HEK293 (cell line): ENCODE measurements at regions not wholly inside any gene's neighbourhood (a gene's known extent, or its start where the extent isn't known, plus 50 kb on each side); places are given as distances from the start of the nearest gene placed in this dataset.

ENCODE experiments used
- CTCF ChIA-PET: fragments of 350-600 bp; formaldehyde crosslinking; extraction: SDS; loops from one replicate; lab custom pipeline; 2021; ENCODE audit warnings: antibody characterized with exemption; lab: Yijun Ruan, JAX
- POLR2A ChIA-PET: fragments of 300-600 bp; formaldehyde crosslinking; extraction: SDS; loops from one replicate; lab custom pipeline; 2020; ENCODE audit warnings: antibody characterized with exemption, inconsistent platforms; lab: Yijun Ruan, JAX
- H3K27ac ChIP-seq: fragments of 200-500 bp; sonication (Bioruptor generic); 2 replicates; pipeline ENCODE4 v1.5.1; 2014; ENCODE audit warnings: low read depth, low read length, control low read depth, inconsistent platforms; ENCODE audit errors: extremely low read depth
- H3K36me3 ChIP-seq, 2 experiments: fragments of 200-500 bp in 1 of 2; sonication (Bioruptor generic) in 1 of 2; 1 replicate in 1 of 2; 2 replicates in 1 of 2; pipeline ENCODE4 v1.5.1; 2014 to 2017; ENCODE audit warnings: inconsistent platforms in 2 of 2, low read length in 2 of 2; ENCODE audit not compliant: control insufficient read depth in 2 of 2, insufficient read depth in 1 of 2
- H3K4me1 ChIP-seq: fragments of 200-500 bp; sonication (Bioruptor generic); 2 replicates; pipeline ENCODE4 v1.5.1; 2014; ENCODE audit warnings: mild to moderate bottlenecking, low read length, inconsistent platforms; ENCODE audit not compliant: control insufficient read depth, insufficient read depth
- H3K4me3 ChIP-seq: 2 replicates; pipeline ENCODE4 v1.5.1; 2011; ENCODE audit warnings: low read depth, mild to moderate bottlenecking, control low read depth, low read length, moderate library complexity
- H3K9me3 ChIP-seq: fragments of 200-500 bp; sonication (Bioruptor generic); 2 replicates; pipeline ENCODE4 v1.5.1; 2014; ENCODE audit warnings: low read depth, low read length, inconsistent platforms; ENCODE audit not compliant: control insufficient read depth, insufficient read depth
- KLF8 ChIP-seq: fragments of 450-650 bp; formaldehyde crosslinking; IDR thresholded peaks from 2 replicates; pipeline ENCODE4 v1.5.1; 2016; ENCODE audit warnings: missing biosample characterization, missing genetic modification characterization
- MEIS1 ChIP-seq: sonication (generic); formaldehyde crosslinking; IDR thresholded peaks from 2 replicates; pipeline ENCODE4 v1.8.1; 2022; ENCODE audit warnings: missing genetic modification reagents, mild to moderate bottlenecking, borderline replicate concordance
- MYNN ChIP-seq: fragments of 450-650 bp; formaldehyde crosslinking; IDR thresholded peaks from 2 replicates; pipeline ENCODE4 v1.5.1; 2016; ENCODE audit warnings: missing biosample characterization, missing genetic modification characterization, borderline replicate concordance
- MZF1 ChIP-seq: fragments of 450-650 bp; formaldehyde crosslinking; IDR thresholded peaks from 2 replicates; pipeline ENCODE4 v1.5.1; 2017; ENCODE audit warnings: missing biosample characterization, missing genetic modification characterization, borderline replicate concordance
- PRDM1 ChIP-seq: fragments of 450-650 bp; formaldehyde crosslinking; IDR thresholded peaks from 2 replicates; pipeline ENCODE4; 2016; ENCODE audit warnings: missing biosample characterization, missing genetic modification characterization
- TSHZ1 ChIP-seq: fragments of 450-650 bp; formaldehyde crosslinking; IDR thresholded peaks from 2 replicates; pipeline ENCODE4 v1.5.1; 2016; ENCODE audit warnings: missing biosample characterization, missing genetic modification characterization, borderline replicate concordance
- ZBTB21 ChIP-seq: fragments of 450-650 bp; formaldehyde crosslinking; IDR thresholded peaks from 2 replicates; pipeline ENCODE4 v1.5.1; 2017; ENCODE audit warnings: missing biosample characterization, missing genetic modification characterization
- ZEB2 ChIP-seq: fragments of 450-650 bp; formaldehyde crosslinking; IDR thresholded peaks from 2 replicates; pipeline ENCODE4 v1.5.1; 2016; ENCODE audit warnings: missing biosample characterization, missing genetic modification characterization
- ZNF114 ChIP-seq: fragments of 450-650 bp; formaldehyde crosslinking; IDR thresholded peaks from 2 replicates; pipeline ENCODE4 v1.5.0; 2017; ENCODE audit warnings: missing biosample characterization, missing genetic modification characterization
- ZNF184 ChIP-seq: fragments of 450-650 bp; IDR thresholded peaks from 2 replicates; pipeline ENCODE4 v1.5.1; 2018; ENCODE audit warnings: missing biosample characterization, mild to moderate bottlenecking, missing genetic modification characterization
- ZNF23 ChIP-seq: fragments of 450-650 bp; formaldehyde crosslinking; IDR thresholded peaks from 2 replicates; pipeline ENCODE4 v1.5.1; 2016; ENCODE audit warnings: missing biosample characterization, missing genetic modification characterization, borderline replicate concordance
- ZNF239 ChIP-seq: fragments of 450-650 bp; formaldehyde crosslinking; IDR thresholded peaks from 2 replicates; pipeline ENCODE4 v1.5.1; 2016; ENCODE audit warnings: missing biosample characterization, missing genetic modification characterization
- ZNF292 ChIP-seq: fragments of 450-650 bp; formaldehyde crosslinking; IDR thresholded peaks from 2 replicates; pipeline ENCODE4 v1.5.1; 2016; ENCODE audit warnings: low read depth, missing biosample characterization, missing genetic modification characterization, borderline replicate concordance
- ZNF366 ChIP-seq: fragments of 450-650 bp; formaldehyde crosslinking; conservative IDR thresholded peaks from 2 replicates; pipeline ENCODE4 v1.5.1; 2016; ENCODE audit warnings: missing biosample characterization, missing genetic modification characterization
- ZNF623 ChIP-seq: fragments of 450-650 bp; formaldehyde crosslinking; IDR thresholded peaks from 2 replicates; pipeline ENCODE4 v1.5.1; 2016; ENCODE audit warnings: missing biosample characterization, missing genetic modification characterization
- ZNF629 ChIP-seq: fragments of 450-650 bp; formaldehyde crosslinking; IDR thresholded peaks from 2 replicates; pipeline ENCODE4 v1.5.1; 2017; ENCODE audit warnings: missing biosample characterization, missing genetic modification characterization
- ZNF639 ChIP-seq: fragments of 450-650 bp; formaldehyde crosslinking; IDR thresholded peaks from 2 replicates; pipeline ENCODE4 v1.5.1; 2016; ENCODE audit warnings: missing biosample characterization, missing genetic modification characterization
- ZSCAN23 ChIP-seq: fragments of 450-650 bp; formaldehyde crosslinking; IDR thresholded peaks from 2 replicates; pipeline ENCODE4 v1.5.1; 2016; ENCODE audit warnings: missing biosample characterization, missing genetic modification characterization
- TF ChIP-seq, protein P1 (sequence below): fragments of 450-650 bp; formaldehyde crosslinking; IDR thresholded peaks from 2 replicates; pipeline ENCODE4 v1.5.1; 2017; ENCODE audit warnings: missing biosample characterization, missing genetic modification characterization
- TF ChIP-seq, protein P2 (sequence below): fragments of 450-650 bp; formaldehyde crosslinking; IDR thresholded peaks from 2 replicates; pipeline ENCODE4 v1.5.1; 2016; ENCODE audit warnings: missing biosample characterization, missing genetic modification characterization, low read depth

- no peaks in the 10 kb centered on the region for H3K9me3 ChIP-seq
- POLR2A ChIA-PET = no interaction called here
- no peak for TF ChIP-seq TSHZ1
- TF ChIP-seq, all 188 proteins: peak for 0
- CTCF ChIA-PET = no interaction called here
- H3K36me3 ChIP-seq = no peaks in the 10 kb centered on the region
- no peak overlapping the region for H3K4me3 ChIP-seq
- no peaks in the 10 kb centered on the region for H3K4me1 ChIP-seq
- no peak overlapping the region for H3K27ac ChIP-seq
Observed at GRCh38 chr4:110914791-110915190, 291.9 kb upstream of the PITX2 start.

DNA sequence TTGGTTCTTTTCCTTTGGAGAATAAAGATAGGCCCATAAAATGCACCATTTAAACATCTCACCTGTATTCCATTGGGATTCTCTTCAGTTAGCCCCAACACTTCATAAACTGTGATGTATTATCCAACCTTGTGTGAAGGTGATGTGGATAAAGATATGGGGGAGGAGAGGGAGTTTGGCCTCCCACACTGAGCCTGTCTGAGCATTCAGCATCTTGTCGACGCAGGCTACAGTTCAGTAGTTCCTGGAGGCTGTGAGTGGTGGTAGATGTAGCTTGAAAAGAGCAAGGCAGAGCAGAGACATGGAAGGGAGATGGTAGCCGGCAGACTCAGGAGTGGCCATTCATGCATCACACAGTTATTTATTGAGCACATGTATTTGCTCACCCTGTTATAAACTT, 292.4 kb upstream of the PITX2 start:
- POLR2A ChIA-PET = no interaction called here
- H3K4me3 ChIP-seq = no peak overlapping the region
- H3K27ac ChIP-seq = no peak overlapping the region
- H3K9me3 ChIP-seq = no peaks in the 10 kb centered on the region
- CTCF ChIA-PET = no interaction called here
- no peaks in the 10 kb centered on the region for H3K4me1 ChIP-seq
- no peak for TF ChIP-seq ZEB2 (tag by site-specific recombination)
- TF ChIP-seq ZNF114 = no peak
- TF ChIP-seq, all 188 proteins: peak for 0
- no peaks in the 10 kb centered on the region for H3K36me3 ChIP-seq

DNA sequence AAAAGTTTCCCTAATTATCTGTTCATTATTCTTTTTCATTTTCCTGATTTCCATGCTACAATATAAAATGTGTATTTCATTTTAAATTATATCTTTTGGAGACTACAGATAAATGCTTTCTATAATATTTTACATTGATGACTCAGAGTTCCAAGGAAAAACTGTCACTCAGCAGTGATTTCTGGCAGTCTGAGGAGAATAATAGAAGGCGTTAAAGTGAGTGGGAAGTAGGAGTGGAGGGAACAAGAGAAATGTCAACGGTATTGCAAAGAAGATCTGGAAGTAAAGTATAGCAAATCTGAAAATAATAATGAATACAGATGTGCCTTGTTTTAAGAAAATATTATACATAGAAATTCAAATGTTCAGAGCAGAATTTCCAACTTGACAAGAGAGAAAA, 293.6 kb upstream of the PITX2 start:
- Histone ChIP-seq H3K4me1 (no peaks in the 10 kb centered on the region), H3K4me3 (no peak overlapping the region), H3K27ac (no peak overlapping the region)
- TF ChIP-seq ZBTB21 (tag by site-specific recombination) = no peak
- no peak for TF ChIP-seq ZNF623
- TF ChIP-seq MEIS1 = no peak
- TF ChIP-seq, protein P1, sequence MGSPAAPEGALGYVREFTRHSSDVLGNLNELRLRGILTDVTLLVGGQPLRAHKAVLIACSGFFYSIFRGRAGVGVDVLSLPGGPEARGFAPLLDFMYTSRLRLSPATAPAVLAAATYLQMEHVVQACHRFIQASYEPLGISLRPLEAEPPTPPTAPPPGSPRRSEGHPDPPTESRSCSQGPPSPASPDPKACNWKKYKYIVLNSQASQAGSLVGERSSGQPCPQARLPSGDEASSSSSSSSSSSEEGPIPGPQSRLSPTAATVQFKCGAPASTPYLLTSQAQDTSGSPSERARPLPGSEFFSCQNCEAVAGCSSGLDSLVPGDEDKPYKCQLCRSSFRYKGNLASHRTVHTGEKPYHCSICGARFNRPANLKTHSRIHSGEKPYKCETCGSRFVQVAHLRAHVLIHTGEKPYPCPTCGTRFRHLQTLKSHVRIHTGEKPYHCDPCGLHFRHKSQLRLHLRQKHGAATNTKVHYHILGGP (tag by site-specific recombination) = no peak
- no peak for TF ChIP-seq ZNF629 (tag by site-specific recombination)
- TF ChIP-seq MZF1 (tag by site-specific recombination) = no peak
- no peak for TF ChIP-seq ZSCAN23 (tag by site-specific recombination)
- no peak for TF ChIP-seq TSHZ1
- TF ChIP-seq KLF8 (tag by site-specific recombination) = no peak
- TF ChIP-seq MYNN = no peak
- no peak for TF ChIP-seq ZNF239 (tag by site-specific recombination)
- no peak for TF ChIP-seq ZNF23 (tag by site-specific recombination)
- TF ChIP-seq ZNF292 (tag by site-specific recombination) = no peak
- TF ChIP-seq ZNF366 (tag by site-specific recombination) = no peak
- TF ChIP-seq, protein P2, sequence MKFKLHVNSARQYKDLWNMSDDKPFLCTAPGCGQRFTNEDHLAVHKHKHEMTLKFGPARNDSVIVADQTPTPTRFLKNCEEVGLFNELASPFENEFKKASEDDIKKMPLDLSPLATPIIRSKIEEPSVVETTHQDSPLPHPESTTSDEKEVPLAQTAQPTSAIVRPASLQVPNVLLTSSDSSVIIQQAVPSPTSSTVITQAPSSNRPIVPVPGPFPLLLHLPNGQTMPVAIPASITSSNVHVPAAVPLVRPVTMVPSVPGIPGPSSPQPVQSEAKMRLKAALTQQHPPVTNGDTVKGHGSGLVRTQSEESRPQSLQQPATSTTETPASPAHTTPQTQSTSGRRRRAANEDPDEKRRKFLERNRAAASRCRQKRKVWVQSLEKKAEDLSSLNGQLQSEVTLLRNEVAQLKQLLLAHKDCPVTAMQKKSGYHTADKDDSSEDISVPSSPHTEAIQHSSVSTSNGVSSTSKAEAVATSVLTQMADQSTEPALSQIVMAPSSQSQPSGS (tag by site-specific recombination) = no peak
- TF ChIP-seq ZNF184 (tag by site-specific recombination) = no peak
- TF ChIP-seq PRDM1 = no peak
- TF ChIP-seq ZNF639 (tag by site-specific recombination) = no peak
- TF ChIP-seq, all 188 proteins: peak for 0
- H3K36me3 ChIP-seq = no peaks in the 10 kb centered on the region
- H3K9me3 ChIP-seq = no peaks in the 10 kb centered on the region
- ChIA-PET CTCF (no interaction called here), POLR2A (no interaction called here)
